ENCODE measurements at regions not wholly inside any gene's neighbourhood (a gene's known extent, or its start where the extent isn't known, plus 50 kb on each side); places are given as distances from the start of the nearest gene placed in this dataset.

DNA sequence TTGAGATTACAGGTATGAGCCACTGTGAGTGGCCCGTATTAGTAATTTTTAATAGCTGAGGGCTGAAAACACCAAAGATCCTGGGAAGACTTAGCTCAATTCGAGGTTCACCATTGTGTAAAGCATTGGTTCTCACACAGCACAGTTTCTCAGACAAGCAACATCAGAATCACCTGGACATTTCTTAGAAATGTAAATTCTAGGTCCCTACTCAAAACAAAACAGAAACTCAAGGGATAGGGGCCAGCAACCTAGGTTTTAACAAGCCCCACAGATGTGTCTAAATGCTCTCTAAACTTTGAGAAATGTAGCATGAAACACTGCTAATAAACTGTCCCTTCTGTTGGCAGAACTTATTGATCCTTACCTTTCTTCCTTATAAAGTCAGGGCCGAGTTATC, 681.2 kb downstream of the RNF144A start:
- no peak for DNase-seq (ENCODE audit: low spot score)

DNA sequence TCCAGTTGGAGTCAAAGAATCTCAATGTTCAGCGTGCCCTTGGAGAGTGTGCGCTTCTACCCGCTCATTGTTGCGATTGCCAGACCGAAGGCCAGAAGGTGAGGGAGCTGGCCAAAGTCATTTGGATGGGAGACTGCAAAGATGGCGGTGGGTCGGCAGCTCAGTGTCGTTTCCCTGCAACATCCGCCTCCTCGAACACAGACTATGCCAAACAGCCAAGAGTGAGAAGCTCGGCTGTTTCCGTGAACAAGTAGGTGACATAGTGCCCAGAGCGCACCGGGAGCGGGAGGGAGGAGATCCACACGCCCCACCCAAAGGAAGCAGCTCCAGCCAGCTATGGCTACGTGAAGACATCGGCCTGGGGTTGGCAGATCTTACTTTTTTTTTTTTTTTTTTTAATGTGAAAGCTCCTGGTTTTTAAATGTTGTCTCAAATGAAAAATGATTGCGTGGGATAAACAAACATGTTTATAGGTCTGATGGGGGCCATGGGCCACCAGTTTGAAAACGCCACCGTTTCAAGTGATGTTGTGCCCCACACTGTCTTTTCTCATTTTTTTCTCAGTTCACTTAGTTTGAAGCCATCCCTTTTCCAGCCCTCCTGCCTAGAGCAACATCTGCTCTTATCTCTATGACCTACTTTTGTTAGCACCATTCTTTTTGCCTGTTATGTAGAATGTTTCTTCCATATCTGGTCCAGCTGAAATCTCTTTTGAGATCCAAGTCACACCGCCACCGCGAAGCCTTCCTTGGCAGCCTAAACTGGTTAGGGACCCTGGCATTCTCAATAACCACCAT, 682.4 kb downstream of the RNF144A start:
- DNase-seq (ENCODE audit: low spot score): no peak

DNA sequence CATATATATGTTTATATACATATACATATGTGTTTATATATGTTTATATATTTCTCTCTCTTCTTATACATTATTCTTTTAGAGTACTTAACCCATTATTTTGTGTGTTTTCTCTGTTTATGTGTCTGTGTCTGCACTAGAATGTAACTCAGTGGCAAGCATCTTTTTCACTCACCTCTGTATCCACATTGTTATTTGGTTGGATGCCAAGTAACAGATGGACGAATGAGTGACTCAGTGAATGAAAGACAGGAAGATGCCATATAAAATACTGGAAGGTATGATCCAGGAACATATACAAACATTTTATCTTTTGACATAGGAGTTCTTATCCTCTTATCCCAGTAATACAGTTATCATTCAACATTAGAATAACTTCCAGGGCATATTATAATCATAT, 684.8 kb downstream of the RNF144A start:
- no peak for DNase-seq (ENCODE audit: low spot score)

DNA sequence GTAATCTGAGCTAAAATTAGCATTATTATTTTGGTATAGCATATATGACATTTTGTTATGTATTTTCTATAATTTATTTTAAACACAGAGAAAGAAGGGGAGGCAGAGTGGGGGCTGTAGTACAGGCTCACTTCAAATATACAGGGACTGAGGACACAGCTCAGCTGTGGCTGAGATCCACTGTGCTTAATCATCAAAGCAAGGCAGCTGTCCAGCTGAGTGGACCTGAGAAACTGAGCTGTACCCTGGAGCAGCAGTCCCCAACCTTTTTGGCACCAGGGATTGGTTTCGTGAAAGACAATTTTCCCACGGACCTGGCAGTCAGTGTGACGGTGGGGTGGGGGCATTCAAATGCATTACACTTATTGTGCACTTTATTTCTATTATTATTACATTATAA, 687.2 kb downstream of the RNF144A start:
- DNase-seq (ENCODE audit: low spot score): no peak

DNA sequence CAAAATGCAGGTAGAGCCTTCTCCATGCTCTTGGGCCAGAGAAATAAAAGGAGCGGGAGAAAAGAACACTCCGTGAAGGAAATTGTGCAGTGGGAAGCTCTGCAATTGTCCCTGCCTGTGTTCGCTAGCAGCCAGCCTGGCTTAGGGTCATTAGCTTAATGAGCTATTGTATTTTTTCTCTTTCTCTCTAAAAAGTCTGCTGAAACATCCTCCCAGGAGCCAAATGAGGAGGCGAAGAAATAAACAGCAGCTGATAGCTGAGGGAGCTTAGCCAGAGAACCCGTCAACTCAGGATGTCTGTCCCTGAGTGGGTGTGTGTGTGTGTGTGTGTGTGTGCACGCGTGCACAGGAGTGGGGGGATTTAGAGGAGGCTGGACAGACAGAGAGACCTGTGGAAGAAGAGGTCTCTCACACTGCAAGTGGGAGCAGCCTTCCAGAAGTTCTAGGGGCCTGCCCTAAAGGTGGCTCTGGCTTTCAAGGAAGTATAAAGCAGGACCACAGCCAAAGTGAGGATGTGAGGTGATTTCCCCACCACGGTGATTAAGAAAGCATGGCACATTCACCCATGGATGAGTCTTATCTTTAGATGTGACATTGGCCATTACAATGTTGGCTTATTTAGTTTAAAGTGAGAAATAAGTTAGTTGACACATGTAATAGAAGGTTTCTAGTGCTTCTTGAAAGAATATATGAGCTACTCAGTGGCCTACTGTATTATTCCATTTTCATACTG, 690.4 kb downstream of the RNF144A start:
- DNase-seq (ENCODE audit: low spot score): no peak

DNA sequence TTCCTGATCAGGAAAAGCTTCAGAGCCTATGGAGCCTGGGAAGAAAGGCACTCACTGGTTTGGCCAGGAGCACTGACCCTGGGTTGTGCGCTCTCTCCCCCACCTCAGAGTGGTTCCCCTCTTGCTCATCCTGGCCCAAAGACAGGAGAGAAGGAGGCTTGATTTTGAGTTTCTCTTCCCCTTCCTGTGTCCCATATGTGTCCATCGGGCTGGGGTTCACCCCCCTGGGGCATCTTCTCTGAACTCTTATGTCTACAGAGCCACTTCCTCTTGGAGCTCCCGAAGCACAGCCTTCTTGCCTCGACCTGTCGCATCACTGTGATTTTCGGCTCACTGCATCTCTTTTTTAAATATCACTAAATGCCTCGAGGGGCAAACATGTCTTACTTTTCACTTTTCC, 692.3 kb downstream of the RNF144A start:
- no peak for DNase-seq (ENCODE audit: low spot score)

DNA sequence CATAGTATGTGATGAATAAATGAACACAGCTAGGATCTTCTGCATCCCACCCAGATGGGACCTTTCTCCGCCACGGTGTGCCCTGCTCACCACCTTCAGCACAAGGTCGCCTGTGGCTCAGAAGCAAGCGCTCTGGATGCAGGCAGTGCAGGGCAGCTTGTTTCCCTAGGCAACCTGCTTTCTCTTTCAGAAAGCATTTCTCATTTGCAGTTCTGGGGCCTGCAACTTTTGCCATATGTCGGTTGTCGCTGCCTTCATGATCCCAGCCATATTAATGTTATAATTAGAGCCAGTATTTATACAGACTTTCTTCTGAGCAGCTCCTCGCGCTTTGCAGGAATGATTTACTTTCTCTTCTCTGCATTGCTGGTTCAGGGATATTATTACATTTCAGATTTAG, 692.8 kb downstream of the RNF144A start:
- DNase-seq (ENCODE audit: low spot score): no peak

DNA sequence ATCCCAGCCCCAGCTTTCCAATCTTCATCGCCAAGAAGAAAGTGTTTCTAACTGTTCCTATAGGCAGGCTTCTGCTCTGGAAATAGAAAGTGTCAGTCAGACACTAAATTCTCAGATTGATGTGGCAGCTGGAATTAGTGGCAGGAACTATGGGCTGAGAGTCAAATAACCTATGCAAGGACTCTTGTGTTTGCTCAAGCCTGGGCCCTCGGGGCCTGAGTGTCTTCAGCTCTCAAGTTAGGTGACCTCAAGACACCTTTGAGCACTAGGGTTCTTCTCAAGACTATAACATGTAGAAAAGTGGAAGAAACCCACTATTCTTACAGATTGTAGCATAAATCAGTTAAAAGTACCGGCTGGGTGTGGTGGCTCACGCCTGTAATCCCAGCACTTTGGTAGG, 694.5 kb downstream of the RNF144A start:
- no peak for DNase-seq (ENCODE audit: low spot score)

DNA sequence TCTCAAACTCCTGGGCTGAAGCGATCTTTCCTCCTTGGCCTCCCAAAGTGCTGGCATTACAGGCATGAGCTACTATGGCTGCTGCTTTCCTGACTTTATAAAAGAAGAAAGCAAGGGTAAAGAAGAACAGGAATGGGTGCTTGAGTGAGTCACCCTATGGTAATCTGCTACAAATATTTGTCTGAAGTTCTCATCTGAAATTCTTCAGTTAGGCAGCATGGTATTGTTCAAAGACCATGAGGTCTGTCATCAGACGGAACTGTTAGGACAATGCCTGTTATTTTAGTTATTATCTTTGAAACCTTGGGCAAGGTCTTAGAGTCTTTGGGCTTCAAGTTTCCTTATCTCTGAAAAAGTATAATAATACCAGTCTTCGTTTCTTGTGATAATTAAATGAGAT, 695.8 kb downstream of the RNF144A start:
- no peak for DNase-seq (ENCODE audit: low spot score)

DNA sequence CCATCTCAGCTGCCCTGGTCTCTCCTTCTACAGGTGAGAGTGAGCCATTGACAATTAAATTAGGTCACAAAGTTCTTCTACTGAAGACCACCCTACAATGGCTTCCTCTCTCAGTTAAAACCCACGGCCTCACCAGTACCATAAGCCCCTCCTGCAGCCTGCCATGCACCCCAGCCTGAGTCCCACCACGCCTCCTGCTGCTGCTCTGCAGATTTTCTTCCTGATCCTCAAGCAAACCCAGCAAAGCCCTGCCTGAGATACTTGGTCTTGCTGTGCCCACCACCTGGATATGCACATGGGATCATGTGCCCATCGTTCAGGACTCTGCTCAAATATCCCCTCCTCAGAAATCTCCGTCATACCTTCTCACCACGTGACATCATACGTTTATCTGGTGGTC, 696.6 kb downstream of the RNF144A start:
- DNase-seq (ENCODE audit: low spot score): no peak

DNA sequence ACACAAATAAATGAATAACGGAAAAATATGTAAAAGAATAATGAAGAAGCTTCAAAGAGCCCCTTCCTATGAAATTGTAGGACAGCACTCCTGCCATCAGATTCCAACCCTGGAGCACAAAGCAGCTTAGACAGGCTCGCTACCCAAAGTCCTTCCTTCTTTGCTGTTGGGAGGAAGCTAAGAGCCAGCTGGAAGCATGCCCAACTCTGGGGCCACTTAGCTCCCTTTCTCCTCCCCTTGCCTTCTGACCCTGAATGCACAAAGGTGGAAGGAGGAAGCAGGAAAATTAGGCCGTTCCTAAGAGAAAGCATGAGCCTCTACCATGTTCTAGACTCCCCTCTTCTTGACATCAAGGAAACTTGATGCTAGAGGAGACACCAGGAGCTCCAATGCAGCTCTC, 700.8 kb downstream of the RNF144A start:
- DNase-seq (ENCODE audit: low spot score): no peak

DNA sequence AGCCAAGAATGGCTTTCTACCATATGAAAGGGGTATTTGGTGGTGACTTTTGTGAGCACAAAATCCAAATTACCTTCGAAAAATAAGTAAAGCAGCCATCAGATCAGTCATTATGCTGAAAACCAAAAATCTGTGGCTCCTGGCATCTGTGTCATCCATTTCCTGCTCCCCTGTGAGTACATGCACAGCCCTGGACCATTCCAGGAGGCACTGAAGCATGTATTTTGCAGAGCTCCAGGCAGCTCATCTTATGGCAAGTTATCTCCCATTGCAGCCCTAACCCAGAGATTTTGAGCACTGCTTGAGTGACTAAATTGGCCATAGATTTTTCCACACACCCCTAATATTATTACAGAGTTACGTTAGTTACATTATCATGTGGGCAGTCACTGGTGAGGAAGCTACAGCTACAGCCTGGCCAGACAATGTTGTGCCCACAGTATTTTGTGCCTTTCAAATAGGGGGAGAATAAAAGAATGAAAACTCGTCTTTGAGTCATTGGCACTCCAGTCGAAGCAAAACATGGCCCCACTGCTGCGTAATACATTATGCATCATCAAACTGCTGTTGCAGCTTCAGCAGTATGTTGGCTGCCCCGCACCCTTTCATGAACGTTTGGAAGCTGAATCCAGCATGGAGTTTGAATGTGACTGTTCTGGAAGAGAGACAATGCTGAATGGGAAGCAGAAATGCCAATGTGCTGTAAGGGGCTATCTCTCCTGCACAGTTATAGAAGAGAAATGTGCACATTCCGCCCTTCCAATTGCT, 702.2 kb downstream of the RNF144A start:
- DNase-seq (ENCODE audit: low spot score): no peak

DNA sequence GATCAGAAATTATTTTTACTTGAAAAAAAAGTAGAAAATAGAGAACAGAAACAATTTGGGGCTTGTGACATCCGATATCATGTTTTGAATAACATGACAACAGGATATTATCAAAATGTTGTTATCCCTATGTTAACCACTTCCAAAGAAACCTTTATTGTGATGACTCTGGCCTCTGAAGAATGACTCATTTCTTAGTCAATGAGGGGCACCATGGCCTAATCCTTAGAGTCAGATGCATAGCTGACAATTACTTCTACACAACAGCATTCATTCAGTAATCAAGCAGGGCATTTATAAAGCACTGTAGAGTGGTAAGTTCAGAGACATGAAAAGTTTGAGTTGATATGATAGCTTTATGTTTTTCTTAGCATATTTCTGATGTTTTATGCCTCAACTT, 703.0 kb downstream of the RNF144A start:
- no peak for DNase-seq (ENCODE audit: low spot score)

DNA sequence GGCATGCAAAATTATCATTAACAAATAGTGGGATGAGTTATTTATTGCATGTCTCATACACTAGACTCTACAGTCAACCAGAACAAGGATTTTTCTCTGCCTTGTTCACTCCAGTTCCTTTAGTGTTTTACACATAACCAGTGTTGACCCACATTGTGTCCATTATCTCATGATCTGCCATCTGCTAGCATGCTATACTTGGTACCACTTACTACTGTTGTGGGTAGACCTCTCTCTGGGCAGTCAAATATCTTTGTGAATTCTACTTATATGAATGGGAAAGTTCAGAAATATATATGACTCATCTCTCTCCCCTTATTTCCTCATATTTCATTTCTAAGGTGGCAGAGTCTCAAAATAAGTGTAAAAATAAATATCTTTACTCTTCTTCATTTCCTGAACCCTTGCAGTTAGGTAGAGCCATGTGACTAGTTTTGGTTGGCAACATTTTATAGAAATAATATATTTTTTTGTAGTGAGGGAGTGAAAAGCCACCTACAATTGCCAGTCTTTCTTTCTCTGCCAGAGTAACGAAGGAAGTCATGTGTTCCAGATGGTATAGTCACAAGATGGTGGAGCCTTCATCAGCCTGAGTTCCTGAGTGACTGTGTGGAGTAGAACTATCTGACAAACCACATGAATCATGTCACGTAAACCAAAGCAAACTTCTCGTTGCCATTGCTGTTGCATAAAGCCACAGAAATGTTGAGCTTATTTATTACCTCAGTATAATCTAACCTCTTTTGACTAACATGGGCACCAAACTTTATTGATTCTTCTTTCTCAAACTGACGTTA, 704.0 kb downstream of the RNF144A start:
- DNase-seq (ENCODE audit: low spot score): no peak

DNA sequence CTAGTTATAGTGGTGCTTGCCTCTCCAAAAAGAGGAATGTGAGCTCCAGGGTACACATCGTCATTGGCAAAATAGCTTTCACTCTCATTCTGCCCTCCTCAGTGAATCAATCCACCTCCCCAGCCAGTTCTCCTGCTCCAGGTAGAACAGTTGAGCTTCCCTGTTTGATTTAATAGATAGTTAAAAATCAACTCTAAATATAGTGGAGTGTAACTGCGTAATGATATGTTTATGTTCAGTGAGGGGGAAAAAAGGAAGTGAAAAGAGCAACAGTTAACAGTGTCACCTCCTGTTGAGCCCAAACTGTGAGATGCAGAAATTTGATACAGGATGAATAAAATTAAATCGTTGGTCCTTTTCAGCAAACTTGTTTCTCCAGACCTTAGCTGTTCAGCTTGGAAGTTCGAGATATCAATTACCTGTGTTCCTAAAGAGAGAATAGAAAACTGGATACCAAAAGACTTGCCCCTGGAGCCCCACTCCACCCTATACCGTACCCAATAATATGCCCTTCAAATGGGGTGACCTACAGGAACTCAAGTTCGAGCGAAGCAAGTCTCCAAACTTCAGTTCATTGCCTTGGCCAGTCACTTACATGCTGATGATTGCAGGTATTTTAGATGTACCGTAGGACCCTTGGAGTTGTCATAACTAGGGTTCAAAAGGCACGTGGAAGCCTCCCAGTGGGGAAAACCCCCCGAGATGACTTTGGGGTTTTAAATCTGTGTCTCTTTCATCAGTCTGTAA, 708.4 kb downstream of the RNF144A start:
- no peak for DNase-seq (ENCODE audit: low spot score)

DNA sequence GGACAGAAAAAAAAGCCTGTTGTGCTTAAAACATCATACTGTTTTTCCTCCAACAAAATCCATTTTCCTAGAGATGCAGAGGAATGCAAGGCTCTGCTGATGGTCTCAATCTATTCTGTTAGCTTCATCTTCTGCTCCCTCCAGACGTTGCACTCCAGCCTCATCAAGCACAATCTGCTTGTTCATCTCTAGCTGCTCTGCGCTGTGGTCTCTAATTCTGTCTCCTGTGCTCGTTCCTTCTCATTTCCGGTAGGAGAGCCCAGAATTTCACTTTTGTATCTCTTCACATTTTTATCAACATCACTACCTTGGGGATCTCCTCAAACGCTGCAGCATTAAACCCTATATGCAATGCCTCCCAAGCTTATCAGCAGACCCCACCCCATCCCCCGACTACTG, 708.9 kb downstream of the RNF144A start:
- no peak for DNase-seq (ENCODE audit: low spot score)

DNA sequence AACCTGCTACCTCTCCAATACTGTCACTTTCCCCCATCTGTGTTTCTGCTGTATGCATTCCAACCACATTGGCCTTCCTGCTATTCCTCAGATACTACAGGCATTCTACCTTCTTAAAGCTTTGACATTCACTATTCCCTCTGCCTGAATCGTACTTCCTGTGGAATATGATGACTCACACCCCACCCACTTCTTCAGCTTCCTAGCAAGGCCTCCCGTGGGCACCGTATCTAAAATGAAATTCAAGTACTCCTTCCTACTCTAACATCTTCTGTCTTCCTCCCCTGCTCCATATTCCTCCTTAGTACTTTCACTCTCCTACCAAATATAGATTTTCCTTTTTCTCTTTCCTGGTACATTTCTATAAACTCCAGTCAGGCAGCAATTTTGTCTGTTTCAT, 710.4 kb downstream of the RNF144A start:
- no peak for DNase-seq (ENCODE audit: low spot score)

DNA sequence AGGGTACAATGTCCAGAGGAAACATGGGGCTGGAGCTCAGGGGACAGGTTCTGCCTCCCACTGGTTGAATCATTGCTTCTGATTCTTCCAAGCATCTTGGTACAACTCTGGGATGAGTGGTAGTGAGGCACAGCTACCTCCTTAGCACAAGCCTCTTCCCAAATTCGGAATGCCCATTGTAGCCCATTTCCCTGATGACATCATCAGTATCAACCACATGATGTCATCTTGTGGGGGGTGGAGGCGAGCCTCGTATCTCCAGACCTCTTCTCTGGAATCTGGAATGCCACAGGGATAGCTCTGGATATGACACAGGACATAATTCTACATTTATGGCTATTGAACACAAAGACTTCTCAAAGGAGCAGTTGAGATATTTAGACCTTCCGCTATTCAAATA, 715.2 kb downstream of the RNF144A start:
- no peak for DNase-seq (ENCODE audit: low spot score)

DNA sequence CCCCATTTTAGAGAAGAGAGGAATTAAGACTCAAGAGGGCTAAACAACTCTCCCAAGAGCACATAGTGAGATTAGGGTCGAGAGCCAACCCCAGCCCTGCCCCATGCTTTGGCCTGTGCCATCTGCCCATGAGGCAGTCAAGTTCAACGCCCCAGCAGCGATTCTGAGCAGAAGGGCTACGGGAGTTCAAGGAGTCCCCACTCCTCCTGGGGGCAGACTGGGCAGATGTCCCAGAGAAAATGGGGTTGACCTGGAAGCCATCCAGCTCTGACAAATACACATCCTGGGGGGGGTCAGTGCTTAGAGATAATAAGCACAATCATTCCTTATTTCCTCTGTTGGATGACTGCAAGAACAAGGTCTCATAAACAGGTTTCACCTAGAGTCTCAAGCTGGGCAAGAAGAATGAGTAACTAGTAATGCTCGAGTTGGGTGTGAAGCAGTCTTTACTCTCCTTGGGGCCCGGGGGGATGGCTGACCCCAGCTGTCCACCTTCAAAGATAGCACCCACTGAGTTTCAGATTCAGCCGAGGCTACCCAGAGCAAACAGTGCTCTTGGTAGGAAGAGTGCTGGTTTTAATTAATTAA, 716.4 kb downstream of the RNF144A start:
- DNase-seq (ENCODE audit: low spot score): no peak

DNA sequence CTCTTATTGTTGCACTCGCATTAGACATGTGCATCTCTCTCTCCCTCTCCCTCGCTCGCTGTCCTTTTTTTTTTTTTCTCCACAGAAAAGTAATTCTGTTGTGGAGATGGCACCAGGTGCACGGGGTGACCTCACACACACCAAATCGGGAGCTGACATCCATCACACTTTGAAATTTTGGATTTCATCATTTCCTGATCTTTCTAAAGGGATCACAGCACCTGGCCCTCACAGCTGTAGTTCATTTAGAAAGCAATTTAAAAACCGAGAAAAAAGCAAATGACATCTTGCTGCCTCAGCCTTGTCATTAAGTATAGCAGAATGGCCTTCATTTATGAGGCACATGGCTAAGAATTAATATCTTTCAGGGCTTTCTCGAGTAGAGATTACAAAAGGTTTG, 717.2 kb downstream of the RNF144A start:
- DNase-seq (ENCODE audit: low spot score): no peak

DNA sequence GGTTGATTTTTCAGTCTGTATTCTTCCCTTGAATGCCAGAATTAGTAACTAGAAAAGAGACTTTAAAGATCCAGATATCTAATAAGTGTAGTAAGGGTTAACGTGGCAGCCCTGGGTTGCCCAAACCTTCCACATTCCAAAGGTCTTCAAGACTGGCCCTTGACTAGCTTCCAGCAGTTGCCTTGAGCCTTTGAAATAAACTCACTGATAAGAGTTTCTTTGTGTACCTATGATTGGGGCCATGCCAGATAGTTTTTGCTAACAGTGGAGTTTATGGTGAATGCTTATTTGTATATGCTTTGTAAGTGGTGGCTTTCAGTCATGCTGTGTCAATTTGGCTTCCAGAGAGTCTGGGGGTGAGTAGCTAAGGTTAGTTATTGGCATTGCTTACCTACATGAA, 722.3 kb downstream of the RNF144A start:
- peak; percentile 4 for DNase-seq (ENCODE audit: low spot score)

All from HuH-7.5 (cell line).